ENCODE measurements at regions not wholly inside any gene's neighbourhood (a gene's known extent, or its start where the extent isn't known, plus 50 kb on each side); places are given as distances from the start of the nearest gene placed in this dataset.

DNA sequence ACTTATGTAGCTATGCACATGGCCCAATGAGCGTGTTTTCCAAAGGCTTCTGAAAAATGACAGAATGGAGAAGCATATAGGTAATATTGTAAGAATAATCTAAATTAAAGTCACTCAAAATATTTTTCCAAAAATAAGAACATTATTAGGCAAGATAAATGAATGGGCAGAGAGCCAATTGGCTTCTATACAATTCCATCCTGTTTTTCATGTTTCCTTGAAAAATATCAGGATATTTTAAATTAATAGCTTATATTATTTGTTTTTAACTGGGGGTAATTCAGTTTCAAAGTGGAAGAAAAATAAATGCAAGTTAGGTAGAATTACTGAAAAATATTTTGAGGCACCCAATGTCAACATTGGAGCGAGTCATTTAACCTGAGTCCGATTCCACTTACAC lies 183.5 kb downstream of the PLK2 start:
- no peak overlapping the region for H3K4me3 ChIP-seq (ENCODE audit: low read depth, low read length)
- TF ChIP-seq CTCF (IDR thresholded peaks at IDR 0.05; ENCODE audit: insufficient read depth, low read depth, low read length) = no peak
- DNase-seq (ENCODE audit: low read depth) = no peak

GRCh38 chr5:58275516-58275915 lies 184.4 kb downstream of the PLK2 start:
- no peak overlapping the region for H3K4me3 ChIP-seq (ENCODE audit: low read depth, low read length)
- TF ChIP-seq CTCF (IDR thresholded peaks at IDR 0.05; ENCODE audit: insufficient read depth, low read depth, low read length) = no peak
- no peak for DNase-seq (ENCODE audit: low read depth)

DNA sequence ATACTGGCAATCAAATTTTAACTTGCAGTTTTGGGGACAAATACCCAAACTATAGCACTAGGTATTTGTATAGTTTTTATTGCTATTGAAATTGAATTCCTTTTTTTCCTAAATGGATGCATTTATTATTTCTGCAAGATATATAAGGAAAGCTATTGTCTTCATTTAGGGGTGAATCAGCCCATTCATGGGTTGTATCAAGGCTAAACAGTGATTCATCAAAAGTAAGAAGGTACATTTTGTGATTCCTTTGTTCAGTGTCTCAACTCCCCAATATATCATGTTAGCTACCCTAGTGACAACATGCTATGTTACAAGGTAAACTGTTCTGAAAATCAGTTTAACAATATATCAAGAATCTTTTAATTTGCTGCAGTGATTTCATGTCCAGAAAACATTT lies 185.7 kb downstream of the PLK2 start:
- no peak overlapping the region for H3K4me3 ChIP-seq (ENCODE audit: low read depth, low read length)
- TF ChIP-seq CTCF (IDR thresholded peaks at IDR 0.05; ENCODE audit: insufficient read depth, low read depth, low read length) = no peak
- no peak for DNase-seq (ENCODE audit: low read depth)

GRCh38 chr5:58273711-58274110 lies 186.2 kb downstream of the PLK2 start:
- TF ChIP-seq CTCF (IDR thresholded peaks at IDR 0.05; ENCODE audit: insufficient read depth, low read depth, low read length) = no peak
- no peak for DNase-seq (ENCODE audit: low read depth)
- H3K4me3 ChIP-seq (ENCODE audit: low read depth, low read length) = no peak overlapping the region

- no peak for DNase-seq (ENCODE audit: low read depth)
- no peak overlapping the region for H3K4me3 ChIP-seq (ENCODE audit: low read depth, low read length)
- no peak for TF ChIP-seq CTCF (IDR thresholded peaks at IDR 0.05; ENCODE audit: insufficient read depth, low read depth, low read length)
Observed at GRCh38 chr5:58268268-58268667, 191.6 kb downstream of the PLK2 start.

GRCh38 chr5:58266402-58266801 lies 193.5 kb downstream of the PLK2 start:
- H3K4me3 ChIP-seq (ENCODE audit: low read depth, low read length) = no peak overlapping the region
- TF ChIP-seq CTCF (IDR thresholded peaks at IDR 0.05; ENCODE audit: insufficient read depth, low read depth, low read length) = no peak
- no peak for DNase-seq (ENCODE audit: low read depth)

GRCh38 chr5:58265246-58265930 lies 194.5 kb downstream of the PLK2 start:
- no peak for TF ChIP-seq CTCF (IDR thresholded peaks at IDR 0.05; ENCODE audit: insufficient read depth, low read depth, low read length)
- H3K4me3 ChIP-seq (ENCODE audit: low read depth, low read length) = no peak overlapping the region
- DNase-seq (ENCODE audit: low read depth) = no peak
